ENCODE measurements at regions not wholly inside any gene's neighbourhood (a gene's known extent, or its start where the extent isn't known, plus 50 kb on each side); places are given as distances from the start of the nearest gene placed in this dataset.

DNA sequence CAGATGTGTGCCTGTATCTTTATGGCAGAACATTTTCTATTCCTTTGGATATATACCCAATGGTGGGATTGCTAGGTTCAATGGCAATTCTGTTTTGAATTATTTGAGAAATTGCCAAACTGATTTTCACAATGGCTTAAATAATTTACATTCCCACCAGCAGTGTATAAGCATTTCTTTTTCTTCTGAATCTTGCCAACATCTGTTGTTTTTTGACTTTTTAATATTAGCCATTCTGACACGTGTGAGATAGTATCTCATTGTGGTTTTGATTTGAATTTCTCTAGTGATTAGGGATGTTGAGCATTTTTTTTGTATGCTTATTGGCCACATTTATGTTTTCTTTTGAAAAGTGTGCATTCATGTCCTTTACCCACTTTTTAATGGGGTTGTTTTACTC lies 864.3 kb upstream of the ADAMTS5 start:
- peaks cover 31% of the 10 kb centered on the region for H3K9me3 Mint-ChIP-seq
- no peaks in the 10 kb centered on the region for H3K4me1 Mint-ChIP-seq (ENCODE audit: low read depth)
- no peak overlapping the region for H3K27ac Mint-ChIP-seq
- intact Hi-C loops (cut with micrococcal nuclease), result no loop called here
- H3K4me3 Mint-ChIP-seq (ENCODE audit: low read depth), result no peak overlapping the region
- no peaks in the 10 kb centered on the region for H3K36me3 Mint-ChIP-seq (ENCODE audit: low read depth)
- DNase-seq (ENCODE audit: low spot score), result no peak
- H3K27me3 Mint-ChIP-seq (ENCODE audit: low read depth), result no peaks in the 10 kb centered on the region

DNA sequence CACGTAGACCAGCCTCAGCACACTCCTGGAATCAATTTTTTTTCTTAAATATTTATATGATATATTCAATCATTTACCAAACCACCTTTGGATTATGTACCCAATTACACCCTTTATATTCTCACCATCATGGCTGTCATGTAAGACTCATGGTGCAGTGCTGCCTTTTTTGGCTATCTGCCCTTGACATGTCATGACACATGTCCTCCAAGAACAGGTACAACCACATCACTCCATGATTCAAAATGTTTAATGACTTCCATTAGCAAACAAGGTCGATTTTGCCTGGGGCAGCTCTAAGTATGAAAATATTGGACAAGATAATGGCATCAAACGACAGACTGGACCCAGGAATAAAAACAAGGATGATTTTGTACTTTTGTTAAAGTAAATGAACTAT lies 861.1 kb upstream of the ADAMTS5 start:
- intact Hi-C loops (cut with micrococcal nuclease), result no loop called here
- H3K4me1 Mint-ChIP-seq (ENCODE audit: low read depth), result no peaks in the 10 kb centered on the region

GRCh38 chr21:27825035-27825434 lies 858.1 kb upstream of the ADAMTS5 start:
- no peaks in the 10 kb centered on the region for H3K27me3 Mint-ChIP-seq (ENCODE audit: low read depth)
- no peak overlapping the region for H3K4me3 Mint-ChIP-seq (ENCODE audit: low read depth)
- peaks cover 32% of the 10 kb centered on the region for H3K9me3 Mint-ChIP-seq
- no peak for DNase-seq (ENCODE audit: low spot score)
- H3K4me1 Mint-ChIP-seq (ENCODE audit: low read depth), result no peaks in the 10 kb centered on the region
- no peak overlapping the region for H3K27ac Mint-ChIP-seq
- no peaks in the 10 kb centered on the region for H3K36me3 Mint-ChIP-seq (ENCODE audit: low read depth)
- intact Hi-C loops (cut with micrococcal nuclease), result no loop called here

More for the DNA sequence above, 861.1 kb upstream of the ADAMTS5 start:
- no peaks in the 10 kb centered on the region for H3K27me3 Mint-ChIP-seq (ENCODE audit: low read depth)
- no peak overlapping the region for H3K27ac Mint-ChIP-seq
- DNase-seq (ENCODE audit: low spot score), result no peak
- no peak overlapping the region for H3K4me3 Mint-ChIP-seq (ENCODE audit: low read depth)
- H3K9me3 Mint-ChIP-seq, result peaks cover 32% of the 10 kb centered on the region
- no peaks in the 10 kb centered on the region for H3K36me3 Mint-ChIP-seq (ENCODE audit: low read depth)

- no peaks in the 10 kb centered on the region for H3K36me3 Mint-ChIP-seq (ENCODE audit: low read depth)
- H3K27me3 Mint-ChIP-seq (ENCODE audit: low read depth), result no peaks in the 10 kb centered on the region
- DNase-seq (ENCODE audit: low spot score), result no peak
- no peaks in the 10 kb centered on the region for H3K4me1 Mint-ChIP-seq (ENCODE audit: low read depth)
- no peak overlapping the region for H3K4me3 Mint-ChIP-seq (ENCODE audit: low read depth)
- no peak overlapping the region for H3K27ac Mint-ChIP-seq
- intact Hi-C loops (cut with micrococcal nuclease), result no loop called here
- H3K9me3 Mint-ChIP-seq, result peaks cover 32% of the 10 kb centered on the region
Observed at GRCh38 chr21:27823652-27824201, 856.8 kb upstream of the ADAMTS5 start.

GRCh38 chr21:27820342-27820741 lies 853.5 kb upstream of the ADAMTS5 start:
- Mint-ChIP-seq H3K4me1 (ENCODE audit: low read depth) (no peaks in the 10 kb centered on the region), H3K9me3 (peaks cover 9% of the 10 kb centered on the region), H3K27ac (no peak overlapping the region), H3K27me3 (ENCODE audit: low read depth) (no peaks in the 10 kb centered on the region), H3K36me3 (ENCODE audit: low read depth) (no peaks in the 10 kb centered on the region), H3K4me3 (ENCODE audit: low read depth) (no peak overlapping the region)
- no peak for DNase-seq (ENCODE audit: low spot score)
- intact Hi-C loops (cut with micrococcal nuclease), result no loop called here

DNA sequence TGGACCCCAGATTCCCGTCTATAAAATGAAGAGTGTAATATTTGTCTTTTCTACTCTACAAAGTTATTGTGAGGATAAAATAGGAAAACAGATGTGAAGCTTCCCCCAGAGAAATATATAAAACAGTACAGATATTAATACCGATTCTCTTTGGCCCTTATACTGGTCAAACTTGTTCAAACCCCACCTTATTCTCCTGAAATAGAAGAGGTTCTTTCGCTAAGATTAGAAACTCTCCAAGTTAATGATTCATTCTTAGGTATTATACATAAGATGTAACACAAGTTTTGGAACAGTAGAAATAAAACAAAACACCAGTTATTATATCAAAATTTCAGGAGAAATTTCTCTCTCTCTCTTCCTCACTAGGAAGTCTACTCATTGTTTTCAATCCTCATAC lies 852.4 kb upstream of the ADAMTS5 start:
- Mint-ChIP-seq H3K4me3 (ENCODE audit: low read depth) (no peak overlapping the region), H3K4me1 (ENCODE audit: low read depth) (no peaks in the 10 kb centered on the region), H3K27me3 (ENCODE audit: low read depth) (no peaks in the 10 kb centered on the region), H3K9me3 (peaks cover 9% of the 10 kb centered on the region), H3K27ac (no peak overlapping the region), H3K36me3 (ENCODE audit: low read depth) (no peaks in the 10 kb centered on the region)
- intact Hi-C loops (cut with micrococcal nuclease), result no loop called here
- no peak for DNase-seq (ENCODE audit: low spot score)

- Mint-ChIP-seq H3K27me3 (ENCODE audit: low read depth) (no peaks in the 10 kb centered on the region), H3K36me3 (ENCODE audit: low read depth) (no peaks in the 10 kb centered on the region), H3K4me1 (ENCODE audit: low read depth) (no peaks in the 10 kb centered on the region), H3K27ac (no peak overlapping the region), H3K4me3 (ENCODE audit: low read depth) (no peak overlapping the region), H3K9me3 (peaks cover 9% of the 10 kb centered on the region)
- intact Hi-C loops (cut with micrococcal nuclease), result no loop called here
- DNase-seq (ENCODE audit: low spot score), result no peak
Observed at GRCh38 chr21:27818847-27819246, 852.0 kb upstream of the ADAMTS5 start.

DNA sequence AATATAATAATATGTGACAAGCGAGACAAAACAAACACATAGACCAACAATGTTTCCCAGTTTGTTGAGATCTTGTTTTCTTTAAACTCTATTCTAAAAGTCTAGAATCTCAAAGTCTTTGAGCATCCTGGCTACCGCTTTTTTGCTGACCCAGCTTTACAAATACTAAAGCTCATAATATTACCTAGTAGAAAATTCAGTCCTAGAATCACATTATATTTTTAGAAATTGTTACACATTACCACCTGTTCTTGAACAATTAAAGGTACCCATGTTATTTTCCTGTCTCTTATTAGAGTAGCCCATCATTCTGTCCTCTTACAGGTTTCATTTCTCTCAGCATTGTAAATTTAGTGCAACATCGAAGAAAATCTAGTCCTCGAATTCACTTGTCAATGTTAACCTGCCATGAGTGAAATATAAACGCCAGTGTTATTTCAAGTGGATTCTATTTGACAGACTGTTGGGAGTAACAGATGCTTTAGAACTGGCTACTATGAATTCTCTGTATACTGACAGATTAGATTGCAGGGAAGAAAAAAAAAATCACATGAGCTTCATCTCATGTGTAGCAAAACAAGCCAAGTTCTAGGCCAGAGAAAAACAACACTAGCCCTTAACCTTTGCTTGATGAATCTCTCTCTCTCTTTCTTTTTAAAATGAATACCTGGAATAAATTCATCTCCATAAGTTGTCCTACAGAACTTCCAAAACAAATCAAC lies 851.2 kb upstream of the ADAMTS5 start:
- intact Hi-C loops (cut with micrococcal nuclease), result no loop called here
- Mint-ChIP-seq H3K4me1 (ENCODE audit: low read depth) (no peaks in the 10 kb centered on the region), H3K36me3 (ENCODE audit: low read depth) (no peaks in the 10 kb centered on the region), H3K9me3 (peaks cover 9% of the 10 kb centered on the region), H3K27me3 (ENCODE audit: low read depth) (no peaks in the 10 kb centered on the region), H3K27ac (no peak overlapping the region), H3K4me3 (ENCODE audit: low read depth) (no peak overlapping the region)
- DNase-seq (ENCODE audit: low spot score), result no peak

DNA sequence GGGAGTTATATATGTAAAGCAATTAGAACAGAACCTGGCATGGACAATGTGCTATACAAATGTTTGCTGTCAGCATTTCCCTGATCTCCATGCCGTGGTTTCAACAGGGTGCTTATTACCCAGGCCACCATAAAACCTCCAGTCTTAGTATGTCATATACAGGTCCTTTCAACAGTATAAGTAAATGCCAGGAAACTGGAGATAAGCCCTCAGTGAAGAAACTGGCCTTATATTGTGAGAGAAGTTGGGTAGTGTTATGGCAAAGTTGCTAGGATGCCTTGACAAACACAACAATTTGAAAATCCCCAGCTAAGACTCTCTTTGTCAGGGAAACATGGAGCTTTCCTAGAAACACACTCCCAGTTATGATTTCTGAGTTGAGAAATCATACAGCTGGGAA lies 850.2 kb upstream of the ADAMTS5 start:
- no peak for DNase-seq (ENCODE audit: low spot score)
- Mint-ChIP-seq H3K4me1 (ENCODE audit: low read depth) (no peaks in the 10 kb centered on the region), H3K27ac (no peak overlapping the region), H3K27me3 (ENCODE audit: low read depth) (no peaks in the 10 kb centered on the region), H3K9me3 (peaks cover 9% of the 10 kb centered on the region), H3K4me3 (ENCODE audit: low read depth) (no peak overlapping the region), H3K36me3 (ENCODE audit: low read depth) (no peaks in the 10 kb centered on the region)
- intact Hi-C loops (cut with micrococcal nuclease), result no loop called here

DNA sequence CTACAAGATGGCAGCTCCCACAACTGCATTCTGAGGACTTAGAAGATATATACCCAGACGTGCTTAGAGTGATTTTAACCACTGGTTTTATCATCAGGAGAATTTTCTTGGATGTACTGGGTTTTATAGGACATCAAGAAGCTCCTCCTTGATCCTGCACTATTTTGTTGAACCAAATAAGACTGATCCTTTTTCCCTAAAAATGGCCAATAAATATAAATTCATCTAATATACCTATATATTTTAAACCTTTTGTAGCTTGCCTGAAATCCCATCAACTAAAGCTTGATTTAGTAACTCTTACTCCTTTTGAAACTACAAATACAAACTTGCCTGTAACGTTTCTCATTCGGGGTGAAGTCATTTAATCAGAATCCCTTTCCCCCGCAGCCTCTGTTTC lies 849.4 kb upstream of the ADAMTS5 start:
- Mint-ChIP-seq H3K27ac (no peak overlapping the region), H3K36me3 (ENCODE audit: low read depth) (no peaks in the 10 kb centered on the region), H3K27me3 (ENCODE audit: low read depth) (no peaks in the 10 kb centered on the region), H3K9me3 (peaks cover 9% of the 10 kb centered on the region), H3K4me1 (ENCODE audit: low read depth) (no peaks in the 10 kb centered on the region), H3K4me3 (ENCODE audit: low read depth) (no peak overlapping the region)
- intact Hi-C loops (cut with micrococcal nuclease), result no loop called here
- no peak for DNase-seq (ENCODE audit: low spot score)

DNA sequence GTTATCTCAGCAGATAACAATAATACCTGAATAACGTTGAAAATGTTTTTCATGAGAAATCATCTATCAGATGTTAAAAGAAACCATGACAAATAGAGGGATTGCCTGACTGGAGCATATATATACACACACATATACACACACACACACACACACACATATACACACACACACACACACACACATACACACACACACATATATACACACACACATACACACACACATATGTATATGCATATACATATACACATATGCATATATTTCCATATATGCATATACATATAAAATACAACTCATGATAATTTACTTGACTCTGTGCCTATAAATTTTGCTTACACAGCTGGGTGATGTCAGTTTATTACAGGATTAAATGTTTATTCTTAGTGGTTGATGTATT lies 847.3 kb upstream of the ADAMTS5 start:
- Mint-ChIP-seq H3K27ac (no peak overlapping the region), H3K27me3 (ENCODE audit: low read depth) (no peaks in the 10 kb centered on the region), H3K36me3 (ENCODE audit: low read depth) (no peaks in the 10 kb centered on the region)

GRCh38 chr21:27813750-27814149 lies 846.9 kb upstream of the ADAMTS5 start:
- no peaks in the 10 kb centered on the region for H3K36me3 Mint-ChIP-seq (ENCODE audit: low read depth)
- H3K4me1 Mint-ChIP-seq (ENCODE audit: low read depth), result no peaks in the 10 kb centered on the region
- H3K27ac Mint-ChIP-seq, result no peak overlapping the region
- H3K27me3 Mint-ChIP-seq (ENCODE audit: low read depth), result no peaks in the 10 kb centered on the region
- no peaks in the 10 kb centered on the region for H3K9me3 Mint-ChIP-seq
- no peak overlapping the region for H3K4me3 Mint-ChIP-seq (ENCODE audit: low read depth)
- intact Hi-C loops (cut with micrococcal nuclease), result no loop called here
- DNase-seq (ENCODE audit: low spot score), result no peak

More for the DNA sequence above, 847.3 kb upstream of the ADAMTS5 start:
- no peak overlapping the region for H3K4me3 Mint-ChIP-seq (ENCODE audit: low read depth)
- no peak for DNase-seq (ENCODE audit: low spot score)
- intact Hi-C loops (cut with micrococcal nuclease), result no loop called here
- H3K9me3 Mint-ChIP-seq, result no peaks in the 10 kb centered on the region
- no peaks in the 10 kb centered on the region for H3K4me1 Mint-ChIP-seq (ENCODE audit: low read depth)

- intact Hi-C loops (cut with micrococcal nuclease), result no loop called here
- no peak overlapping the region for H3K27ac Mint-ChIP-seq
- no peak overlapping the region for H3K4me3 Mint-ChIP-seq (ENCODE audit: low read depth)
- no peaks in the 10 kb centered on the region for H3K36me3 Mint-ChIP-seq (ENCODE audit: low read depth)
- H3K4me1 Mint-ChIP-seq (ENCODE audit: low read depth), result no peaks in the 10 kb centered on the region
- H3K27me3 Mint-ChIP-seq (ENCODE audit: low read depth), result no peaks in the 10 kb centered on the region
- DNase-seq (ENCODE audit: low spot score), result no peak
- no peaks in the 10 kb centered on the region for H3K9me3 Mint-ChIP-seq
Observed at GRCh38 chr21:27813344-27813743, 846.5 kb upstream of the ADAMTS5 start.
